Mucosa of rectum (tissue), 2 donors: ENCODE measurements at regions not wholly inside any gene's neighbourhood (a gene's known extent, or its start where the extent isn't known, plus 50 kb on each side); places are given as distances from the start of the nearest gene placed in this dataset.

Source experiments
- H3K27ac ChIP-seq, 2 donors: one replicate each; pipeline ENCODE4 v1.7.0; 2013; ENCODE audit warnings: inconsistent platforms in 2 of 2, low read depth in 2 of 2, low read length in 2 of 2
- H3K27me3 ChIP-seq, 2 donors: one replicate each; pipeline ENCODE4 v1.7.0; 2013; ENCODE audit warnings: low read length in 2 of 2; ENCODE audit not compliant: control insufficient read depth in 2 of 2, insufficient read depth in 2 of 2
- H3K36me3 ChIP-seq, 2 donors: one replicate each; pipeline ENCODE4 v1.7.0; 2013; ENCODE audit warnings: low read length in 2 of 2; ENCODE audit not compliant: control insufficient read depth in 2 of 2, insufficient read depth in 2 of 2
- H3K4me1 ChIP-seq, 2 donors: one replicate each; pipeline ENCODE4 v1.7.0; 2013; ENCODE audit warnings: low read length in 2 of 2, mild to moderate bottlenecking in 1 of 2; ENCODE audit not compliant: control insufficient read depth in 2 of 2, insufficient read depth in 2 of 2
- H3K4me3 ChIP-seq, 2 donors: one replicate each; pipeline ENCODE4 v1.7.0; 2013; ENCODE audit warnings: low read length in 2 of 2
- H3K9ac ChIP-seq, 2 donors: one replicate each; pipeline ENCODE4 v1.7.0; 2013; ENCODE audit warnings: low read length in 2 of 2, low read depth in 1 of 2, mild to moderate bottlenecking in 1 of 2
- H3K9me3 ChIP-seq, 2 donors: one replicate each; pipeline ENCODE4 v1.7.0; 2013; ENCODE audit warnings: low read length in 2 of 2; ENCODE audit not compliant: control insufficient read depth in 2 of 2
- donor health status: healthy.
- donor health status: Normal muscosa, but diverticular disease.

DNA sequence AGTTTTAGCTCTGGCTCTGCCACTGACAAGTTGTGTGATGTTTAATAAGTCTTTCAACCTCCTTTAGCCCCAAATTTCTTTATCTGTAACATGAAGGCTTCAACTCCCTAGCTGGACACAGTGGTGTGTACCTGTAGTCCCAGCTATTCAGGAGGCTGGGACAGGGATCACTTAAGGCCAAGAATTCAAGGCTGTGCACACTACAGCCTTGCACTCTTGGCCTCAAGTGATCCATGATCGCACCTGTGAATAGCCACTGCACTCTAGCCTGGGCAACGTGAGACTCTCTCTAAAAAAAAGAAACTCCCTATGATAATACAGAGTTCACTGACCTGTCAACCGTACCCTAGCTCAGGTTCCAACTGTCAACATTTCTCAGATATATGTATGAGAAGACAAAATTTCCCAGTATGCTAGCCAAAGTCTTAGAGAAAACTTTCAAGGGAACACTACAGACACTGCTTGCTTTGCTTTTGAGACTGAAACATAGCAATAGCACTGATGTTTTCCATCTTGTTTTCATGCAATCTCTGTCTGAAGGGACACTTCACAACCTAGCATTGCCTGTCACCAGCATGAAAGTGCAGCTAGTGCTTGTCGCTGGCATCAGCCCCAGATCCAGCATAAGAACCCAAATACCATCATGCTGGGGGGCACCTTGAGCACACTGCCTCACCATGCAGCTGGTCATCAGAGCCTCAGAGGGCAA, 51.6 kb upstream of the PTPN13 start:
- H3K9ac ChIP-seq: no peak overlapping the region
- H3K4me1 ChIP-seq: no peaks in the 10 kb centered on the region
- H3K36me3 ChIP-seq: no peaks in the 10 kb centered on the region
- H3K9me3 ChIP-seq: no peaks in the 10 kb centered on the region
- no peaks in the 10 kb centered on the region for H3K27me3 ChIP-seq
- no peak overlapping the region for H3K4me3 ChIP-seq
- H3K27ac ChIP-seq: no peak overlapping the region

DNA sequence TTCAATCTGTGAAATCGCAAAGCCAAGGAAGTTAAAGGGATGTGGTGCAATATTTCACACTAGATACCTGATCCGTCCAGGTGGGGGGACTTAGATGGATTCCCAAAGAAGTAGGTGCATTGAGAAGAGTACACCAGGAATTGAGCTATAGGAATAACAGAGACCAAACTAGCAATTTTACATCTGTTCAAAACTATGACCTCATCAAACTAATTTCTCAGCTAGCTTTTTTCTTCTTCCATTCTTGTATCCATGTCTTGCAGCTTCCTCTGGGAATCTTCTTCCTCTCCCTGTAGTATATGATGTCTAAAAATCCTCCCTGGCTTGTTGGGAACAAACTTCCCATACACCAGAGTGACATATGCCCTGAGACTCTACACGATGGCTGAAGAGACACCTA, 51.0 kb upstream of the PTPN13 start:
- H3K4me1 ChIP-seq: no peaks in the 10 kb centered on the region
- H3K4me3 ChIP-seq: no peak overlapping the region
- H3K27me3 ChIP-seq: no peaks in the 10 kb centered on the region
- H3K36me3 ChIP-seq: no peaks in the 10 kb centered on the region
- H3K9ac ChIP-seq: no peak overlapping the region
- H3K9me3 ChIP-seq: no peaks in the 10 kb centered on the region
- no peak overlapping the region for H3K27ac ChIP-seq

DNA sequence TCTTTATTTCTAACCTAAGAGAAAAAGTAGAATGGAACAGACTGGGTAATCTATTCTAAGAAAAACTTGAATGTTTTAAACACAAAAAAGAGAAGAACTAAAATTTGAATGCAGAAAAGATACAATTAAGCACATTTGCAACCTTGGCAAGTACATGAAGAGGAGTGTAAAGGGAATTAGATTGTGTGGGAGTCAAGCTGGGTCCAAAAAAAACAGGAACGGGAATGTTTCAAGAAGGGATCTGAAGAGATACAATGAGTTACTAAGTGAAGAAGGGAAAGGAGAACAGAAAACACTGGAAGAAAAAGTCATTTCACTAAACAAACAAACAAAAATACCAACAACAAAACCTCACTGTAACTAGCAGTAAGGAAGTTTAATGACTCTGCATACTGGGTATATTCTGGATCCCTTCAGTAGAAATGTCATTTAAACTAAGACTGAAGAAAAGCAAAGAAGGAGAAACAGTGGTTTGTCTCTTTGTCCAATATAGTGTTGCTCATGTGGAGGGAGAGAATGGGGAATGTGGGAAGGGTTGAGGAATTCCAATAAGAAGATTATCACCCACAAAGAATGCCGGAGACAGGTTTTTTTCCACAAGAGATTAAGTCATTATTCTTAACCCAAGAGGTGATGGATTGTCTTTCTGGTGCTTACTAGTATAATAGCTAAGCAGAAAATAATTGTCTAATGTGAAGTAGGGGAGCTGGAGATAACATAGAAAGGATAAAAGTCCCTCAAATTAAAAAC, 50.4 kb upstream of the PTPN13 start:
- Histone ChIP-seq H3K27ac (no peak overlapping the region), H3K4me3 (no peak overlapping the region), H3K9ac (no peak overlapping the region), H3K4me1 (no peaks in the 10 kb centered on the region), H3K27me3 (no peaks in the 10 kb centered on the region), H3K36me3 (no peaks in the 10 kb centered on the region), H3K9me3 (no peaks in the 10 kb centered on the region)

DNA sequence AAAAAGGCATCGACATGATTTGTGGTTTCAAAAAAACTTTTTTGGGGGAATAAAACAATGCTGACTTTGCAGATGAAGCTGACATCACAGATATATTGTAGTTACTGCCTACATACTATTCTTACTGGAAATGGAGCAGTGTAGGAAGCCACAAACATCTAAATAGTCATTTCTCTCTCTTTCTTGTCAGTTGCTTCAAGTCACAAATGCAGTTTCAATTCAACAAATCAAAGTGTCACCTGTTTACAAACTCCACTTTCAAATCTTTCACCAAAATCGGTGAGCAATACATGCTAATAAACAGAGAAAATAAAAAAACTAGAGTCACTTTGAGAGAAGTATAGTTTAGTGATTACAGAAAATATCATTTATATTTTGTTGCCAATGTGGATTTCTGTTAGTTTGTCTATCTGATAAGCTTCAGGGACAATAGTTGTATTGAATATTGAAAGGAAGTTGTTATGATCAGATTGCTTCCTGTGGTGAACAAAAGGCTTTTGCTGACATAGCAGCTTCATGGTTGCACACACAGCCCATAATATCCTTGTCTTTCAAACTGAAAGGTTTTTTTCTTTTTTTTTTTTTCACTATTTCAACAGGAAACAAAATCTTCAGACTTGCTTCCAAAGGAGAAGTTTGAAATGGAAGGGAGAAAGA, 49.7 kb upstream of the PTPN13 start:
- Histone ChIP-seq H3K4me1 (no peaks in the 10 kb centered on the region), H3K9me3 (no peaks in the 10 kb centered on the region), H3K27ac (no peak overlapping the region), H3K4me3 (no peak overlapping the region), H3K9ac (no peak overlapping the region), H3K27me3 (no peaks in the 10 kb centered on the region), H3K36me3 (no peaks in the 10 kb centered on the region)
